Neural cell (in vitro differentiated cells): ENCODE measurements at regions not wholly inside any gene's neighbourhood (a gene's known extent, or its start where the extent isn't known, plus 50 kb on each side); places are given as distances from the start of the nearest gene placed in this dataset.

Experiments used
- H2AFZ ChIP-seq: fragments of 200-600, 300-800 bp; sonication (generic), shearing (Covaris generic); 2 replicates; pipeline ENCODE4 v1.6.0; 2014; ENCODE audit warnings: low read depth, mild to moderate bottlenecking, antibody characterized with exemption, low read length, moderate library complexity
- H3F3A ChIP-seq: fragments of 200-600 bp; shearing (Covaris generic); 2 replicates; pipeline ENCODE4 v1.6.1; 2016; ENCODE audit warnings: mild to moderate bottlenecking, moderate library complexity, mixed read lengths, antibody characterized with exemption, low read length; ENCODE audit not compliant: insufficient read depth, poor library complexity, severe bottlenecking
- H3K27ac ChIP-seq: fragments of 200-600, 300-800 bp; sonication (generic), shearing (Covaris generic); 2 replicates; pipeline ENCODE4 v1.5.1; 2014; ENCODE audit warnings: mild to moderate bottlenecking, low read length, moderate library complexity
- H3K27me3 ChIP-seq: fragments of 300-800, 200-600 bp; sonication (generic), shearing (Covaris generic); 2 replicates; pipeline ENCODE4 v1.6.0; 2014; ENCODE audit warnings: mild to moderate bottlenecking, low read depth, low read length, moderate library complexity; ENCODE audit not compliant: insufficient read depth
- H3K36me3 ChIP-seq: fragments of 300-800, 200-600 bp; sonication (generic), shearing (Covaris generic); 2 replicates; pipeline ENCODE4 v1.5.1; 2014; ENCODE audit warnings: mild to moderate bottlenecking, antibody characterized with exemption, low read length, moderate library complexity; ENCODE audit not compliant: insufficient read depth
- H3K4me2 ChIP-seq: fragments of 300-800, 200-600 bp; sonication (generic), shearing (Covaris generic); 2 replicates; pipeline ENCODE4 v1.6.0; 2014; ENCODE audit warnings: mild to moderate bottlenecking, low read length
- H3K4me3 ChIP-seq: fragments of 300-800, 200-600 bp; sonication (generic), shearing (Covaris generic); 2 replicates; pipeline ENCODE4 v1.5.1; 2014; ENCODE audit warnings: mild to moderate bottlenecking, low read length, moderate library complexity
- H3K79me2 ChIP-seq: fragments of 200-600 bp; shearing (Covaris generic); replicated peaks from 2 replicates; pipeline ENCODE4 v1.6.0; 2014; ENCODE audit warnings: mild to moderate bottlenecking, low read length, moderate library complexity; ENCODE audit not compliant: insufficient read depth
- H3K9ac ChIP-seq: fragments of 300-800, 200-600 bp; sonication (generic), shearing (Covaris generic); 2 replicates; pipeline ENCODE4 v1.6.1; 2016; ENCODE audit warnings: mild to moderate bottlenecking, low read length, mixed read lengths
- H3K9me2 ChIP-seq: fragments of 200-600 bp; shearing (Covaris generic); 2 replicates; pipeline ENCODE4 v1.6.1; 2016; ENCODE audit warnings: mild to moderate bottlenecking, low read length, mixed read lengths; ENCODE audit not compliant: insufficient read depth
- H3K9me3 ChIP-seq: fragments of 200-600, 300-800 bp; sonication (generic), shearing (Covaris generic); 2 replicates; pipeline ENCODE4 v1.6.1; 2016; ENCODE audit warnings: mild to moderate bottlenecking, mixed run types, low read length, moderate library complexity, mixed read lengths
- H4K20me1 ChIP-seq: fragments of 200-600 bp; shearing (Covaris generic); 2 replicates; pipeline ENCODE4 v1.6.1; 2016; ENCODE audit warnings: mild to moderate bottlenecking, mixed run types; ENCODE audit not compliant: insufficient read depth
- CTCF ChIP-seq: fragments of 450-650 bp; IDR thresholded peaks from 2 replicates; pipeline ENCODE4 v1.5.1; 2014; ENCODE audit warnings: antibody characterized with exemption, mild to moderate bottlenecking, moderate library complexity; ENCODE audit not compliant: poor library complexity, severe bottlenecking
- EP300 ChIP-seq: fragments of 450-650 bp; conservative IDR thresholded peaks from 2 replicates; pipeline ENCODE4 v1.6.1; 2014; ENCODE audit warnings: antibody characterized with exemption, mild to moderate bottlenecking, moderate library complexity; ENCODE audit not compliant: poor library complexity, severe bottlenecking
- EZH2 ChIP-seq: fragments of 200-600, 300-800 bp; shearing (Covaris generic), sonication (generic); IDR thresholded peaks from 2 replicates; pipeline ENCODE4 v1.6.1; 2014; ENCODE audit warnings: antibody characterized with exemption, low read length, borderline replicate concordance, mild to moderate bottlenecking; ENCODE audit not compliant: insufficient read depth, poor library complexity, severe bottlenecking
- MXI1 ChIP-seq: fragments of 450-650 bp; conservative IDR thresholded peaks from 2 replicates; pipeline ENCODE4 v1.6.1; 2014; ENCODE audit warnings: antibody characterized with exemption, mild to moderate bottlenecking; ENCODE audit not compliant: poor library complexity, severe bottlenecking
- POLR2AphosphoS5 ChIP-seq: IDR thresholded peaks from 2 replicates; pipeline ENCODE4 v1.6.1; 2012
- RAD21 ChIP-seq: fragments of 450-650 bp; conservative IDR thresholded peaks from 2 replicates; pipeline ENCODE4 v1.6.1; 2014; ENCODE audit warnings: antibody characterized with exemption, mild to moderate bottlenecking, moderate library complexity
- REST ChIP-seq: IDR thresholded peaks from 2 replicates; pipeline ENCODE4 v1.6.1; 2012; ENCODE audit warnings: borderline replicate concordance
- SMC3 ChIP-seq: fragments of 450-650 bp; conservative IDR thresholded peaks from 2 replicates; pipeline ENCODE4 v1.6.1; 2014; ENCODE audit warnings: antibody characterized with exemption, mild to moderate bottlenecking, moderate library complexity; ENCODE audit not compliant: poor library complexity
- TAF1 ChIP-seq: IDR thresholded peaks from 2 replicates; pipeline ENCODE4 v1.6.1; 2012; ENCODE audit warnings: low read depth

DNA sequence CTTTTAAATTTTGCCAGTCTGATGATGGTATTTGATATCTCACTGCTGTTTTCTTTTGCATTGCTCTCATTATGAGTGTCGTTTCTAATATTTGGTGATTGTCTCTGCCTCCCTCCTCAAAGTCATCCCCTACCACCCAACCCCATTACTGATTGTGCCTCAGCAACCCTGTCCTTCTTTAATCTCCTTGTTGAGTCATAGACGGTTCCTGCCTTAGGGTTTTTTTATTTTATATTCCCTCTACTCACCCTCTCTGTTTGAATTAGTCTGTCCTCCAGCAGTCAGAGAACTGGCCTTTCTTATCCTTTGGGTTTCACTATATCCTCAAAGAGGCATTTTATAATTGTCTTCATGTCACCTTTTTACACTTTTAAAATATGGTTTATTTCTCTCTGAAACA, 409.3 kb upstream of the CPEB2 start:
- H3F3A ChIP-seq, result no peaks in the 10 kb centered on the region
- TF ChIP-seq POLR2AphosphoS5 (no peak), RAD21 (no peak), REST (no peak), MXI1 (no peak), TAF1 (no peak), EP300 (no peak), SMC3 (no peak), EZH2 (no peak), CTCF (no peak)
- H4K20me1 ChIP-seq, result no peaks in the 10 kb centered on the region
- no peaks in the 10 kb centered on the region for H3K9me3 ChIP-seq
- no peaks in the 10 kb centered on the region for H3K36me3 ChIP-seq
- H2AFZ ChIP-seq, result no peak overlapping the region
- no peaks in the 10 kb centered on the region for H3K9me2 ChIP-seq
- H3K4me3 ChIP-seq, result no peak overlapping the region
- H3K9ac ChIP-seq, result no peak overlapping the region
- no peaks in the 10 kb centered on the region for H3K79me2 ChIP-seq
- no peaks in the 10 kb centered on the region for H3K27me3 ChIP-seq
- H3K4me2 ChIP-seq, result no peak overlapping the region
- no peak overlapping the region for H3K27ac ChIP-seq

DNA sequence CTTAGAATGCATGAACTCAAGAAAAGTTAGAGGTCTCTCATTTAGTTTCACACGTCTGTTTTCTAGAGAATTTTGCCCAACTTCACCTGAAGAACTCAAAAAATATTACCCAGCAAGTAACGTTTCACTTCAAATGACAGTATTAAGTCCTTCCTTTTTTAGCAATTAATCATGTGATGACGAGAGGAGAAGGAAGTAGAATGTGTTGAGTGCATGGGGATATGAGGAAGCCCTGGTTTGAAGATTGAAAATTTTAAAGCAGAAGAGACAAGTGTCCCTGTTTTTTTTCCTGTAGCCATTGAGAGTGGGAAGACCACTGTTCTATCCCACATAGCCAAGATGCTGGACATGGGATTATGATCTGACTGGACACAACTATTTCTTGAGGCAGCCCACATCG, 406.3 kb upstream of the CPEB2 start:
- Histone ChIP-seq H4K20me1 (no peaks in the 10 kb centered on the region), H3K9ac (no peak overlapping the region), H3K4me2 (no peak overlapping the region), H3K36me3 (no peaks in the 10 kb centered on the region), H3K9me3 (no peaks in the 10 kb centered on the region), H3K27me3 (no peaks in the 10 kb centered on the region), H3K79me2 (no peaks in the 10 kb centered on the region), H3K4me3 (no peak overlapping the region), H3K27ac (no peak overlapping the region), H2AFZ (no peak overlapping the region), H3F3A (no peaks in the 10 kb centered on the region), H3K9me2 (no peaks in the 10 kb centered on the region)
- TF ChIP-seq RAD21, result no peak
- no peak for TF ChIP-seq TAF1
- TF ChIP-seq EP300, result no peak
- TF ChIP-seq REST, result no peak
- TF ChIP-seq MXI1, result no peak
